ENCODE measurements at regions not wholly inside any gene's neighbourhood (a gene's known extent, or its start where the extent isn't known, plus 50 kb on each side); places are given as distances from the start of the nearest gene placed in this dataset.
"Not testable (repeated sequence)": the region's sequence is repeated elsewhere in the genome, so short reads cannot be mapped to it uniquely, and the experiment has no call there.

- H3K27me3 ChIP-seq: no peaks in the 10 kb centered on the region
- H3K9me3 ChIP-seq: no peaks in the 10 kb centered on the region
- TF ChIP-seq POLR2A (IDR thresholded peaks at IDR 0.05) (no peak), CTCF (IDR thresholded peaks at IDR 0.05) (no peak), POLR2AphosphoS5 (IDR thresholded peaks at IDR 0.05; ENCODE audit: insufficient read depth in 1 of 2, low read depth in 1 of 2) (no peak)
- no peak for DNase-seq (ENCODE audit: extremely low spot score in 2 of 2)
- H3K4me1 ChIP-seq: no peaks in the 10 kb centered on the region
- H3K27ac ChIP-seq: no peak overlapping the region
- no peaks in the 10 kb centered on the region for H3K36me3 ChIP-seq
- intact Hi-C loops (cut with DNase I): no loop called here
- no peak overlapping the region for H3K4me3 ChIP-seq
Measured at GRCh38 chr21:28025111-28025510, 967.6 kb downstream of the LTN1 start.

- H3K27ac ChIP-seq: no peak overlapping the region
- TF ChIP-seq POLR2AphosphoS5 (IDR thresholded peaks at IDR 0.05; ENCODE audit: insufficient read depth in 1 of 2, low read depth in 1 of 2): no peak
- no peak for TF ChIP-seq CTCF (IDR thresholded peaks at IDR 0.05)
- TF ChIP-seq POLR2A (IDR thresholded peaks at IDR 0.05): no peak
- no peak for DNase-seq (ENCODE audit: extremely low spot score in 2 of 2)
- H3K36me3 ChIP-seq: no peaks in the 10 kb centered on the region
- no peaks in the 10 kb centered on the region for H3K4me1 ChIP-seq
- H3K27me3 ChIP-seq: no peaks in the 10 kb centered on the region
- no peaks in the 10 kb centered on the region for H3K9me3 ChIP-seq
- intact Hi-C loops (cut with DNase I): no loop called here
- no peak overlapping the region for H3K4me3 ChIP-seq
Measured at GRCh38 chr21:28018741-28019669, 973.7 kb downstream of the LTN1 start.

GRCh38 chr21:28018213-28018612 is 974.5 kb downstream of the LTN1 start:
- TF ChIP-seq POLR2A (IDR thresholded peaks at IDR 0.05): no peak
- no peak for TF ChIP-seq POLR2AphosphoS5 (IDR thresholded peaks at IDR 0.05; ENCODE audit: insufficient read depth in 1 of 2, low read depth in 1 of 2)
- no peak for TF ChIP-seq CTCF (IDR thresholded peaks at IDR 0.05)
- Histone ChIP-seq H3K4me3 (no peak overlapping the region), H3K9me3 (no peaks in the 10 kb centered on the region), H3K36me3 (no peaks in the 10 kb centered on the region), H3K27me3 (no peaks in the 10 kb centered on the region), H3K27ac (no peak overlapping the region), H3K4me1 (no peaks in the 10 kb centered on the region)
- intact Hi-C loops (cut with DNase I): no loop called here
- DNase-seq (ENCODE audit: extremely low spot score in 2 of 2): no peak

- no peak for DNase-seq (ENCODE audit: extremely low spot score in 2 of 2)
- intact Hi-C loops (cut with DNase I): no loop called here
- Histone ChIP-seq H3K9me3 (no peaks in the 10 kb centered on the region), H3K4me3 (no peak overlapping the region), H3K27me3 (no peaks in the 10 kb centered on the region), H3K36me3 (no peaks in the 10 kb centered on the region), H3K27ac (no peak overlapping the region), H3K4me1 (no peaks in the 10 kb centered on the region)
- TF ChIP-seq CTCF (IDR thresholded peaks at IDR 0.05) (no peak), POLR2AphosphoS5 (IDR thresholded peaks at IDR 0.05; ENCODE audit: insufficient read depth in 1 of 2, low read depth in 1 of 2) (no peak), POLR2A (IDR thresholded peaks at IDR 0.05) (no peak)
Measured at GRCh38 chr21:28016571-28016970, 976.1 kb downstream of the LTN1 start.

GRCh38 chr21:28013123-28013522 is 979.6 kb downstream of the LTN1 start:
- H3K27ac ChIP-seq; DNase-seq (ENCODE audit: extremely low spot score in 2 of 2); H3K4me1 ChIP-seq; H3K9me3 ChIP-seq; H3K4me3 ChIP-seq; intact Hi-C loops (cut with DNase I); H3K36me3 ChIP-seq; H3K27me3 ChIP-seq: not testable (repeated sequence)

- H3K27ac ChIP-seq; H3K4me1 ChIP-seq; H3K36me3 ChIP-seq; DNase-seq (ENCODE audit: extremely low spot score in 2 of 2); intact Hi-C loops (cut with DNase I); H3K4me3 ChIP-seq; H3K9me3 ChIP-seq; H3K27me3 ChIP-seq: not testable (repeated sequence)
Measured at GRCh38 chr21:28011970-28012369, 980.7 kb downstream of the LTN1 start.

GRCh38 chr21:28008245-28008644 is 984.4 kb downstream of the LTN1 start:
- H3K4me3 ChIP-seq; H3K9me3 ChIP-seq; H3K4me1 ChIP-seq; H3K27me3 ChIP-seq; H3K36me3 ChIP-seq; intact Hi-C loops (cut with DNase I); H3K27ac ChIP-seq; DNase-seq (ENCODE audit: extremely low spot score in 2 of 2): not testable (repeated sequence)

GRCh38 chr21:28003627-28004026 is 989.0 kb downstream of the LTN1 start:
- H3K27ac ChIP-seq; H3K27me3 ChIP-seq; intact Hi-C loops (cut with DNase I); H3K9me3 ChIP-seq; H3K36me3 ChIP-seq; H3K4me3 ChIP-seq; H3K4me1 ChIP-seq; DNase-seq (ENCODE audit: extremely low spot score in 2 of 2): not testable (repeated sequence)

- H3K4me3 ChIP-seq; H3K4me1 ChIP-seq; H3K36me3 ChIP-seq; H3K9me3 ChIP-seq; intact Hi-C loops (cut with DNase I); DNase-seq (ENCODE audit: extremely low spot score in 2 of 2); H3K27ac ChIP-seq; H3K27me3 ChIP-seq: not testable (repeated sequence)
Measured at GRCh38 chr21:27996906-27997305, 995.8 kb downstream of the LTN1 start.

Measured in vagina (tissue), 2 donors.